Mammary epithelial cell (primary cell): ENCODE measurements at regions not wholly inside any gene's neighbourhood (a gene's known extent, or its start where the extent isn't known, plus 50 kb on each side); places are given as distances from the start of the nearest gene placed in this dataset.

ENCODE experiments used
- CTCF ChIP-seq, 2 donors: IDR thresholded peaks in 1 of 2; conservative IDR thresholded peaks in 1 of 2; 2 replicates each; pipeline ENCODE4 v1.5.1; 2011 to 2012; ENCODE audit warnings: inconsistent platforms in 2 of 2, low read length in 2 of 2, mild to moderate bottlenecking in 2 of 2, control low read depth in 1 of 2, low read depth in 1 of 2; ENCODE audit not compliant: insufficient read depth in 1 of 2; ENCODE audit errors: extremely low read depth in 1 of 2
- EZH2 ChIP-seq: IDR thresholded peaks from 2 replicates; pipeline ENCODE4 v1.6.1; 2012; ENCODE audit warnings: low read length, inconsistent platforms, borderline replicate concordance

- no peak for TF ChIP-seq CTCF (conservative IDR thresholded peaks at IDR 0.05 in 1 of 2, IDR thresholded peaks at IDR 0.05 in 1 of 2; ENCODE audit: extremely low read depth in 1 of 2, insufficient read depth in 1 of 2, low read depth in 1 of 2, low read length in 2 of 2)
- TF ChIP-seq EZH2 = no peak
These were observed 554.4 kb downstream of the CD83 start for GRCh38 chr6:14671937-14672336.
